OCI-LY7 (cell line): ENCODE measurements at regions not wholly inside any gene's neighbourhood (a gene's known extent, or its start where the extent isn't known, plus 50 kb on each side); places are given as distances from the start of the nearest gene placed in this dataset.

Experiments
- BruUV-seq: library from RNA; stranded (reverse); fragments of 400-500 nt; replicated peaks from 2 replicates; lab custom pipeline; 2021; lab: Mats Ljungman, UMichigan
- CTCF ChIA-PET: fragments of 300-600 bp; sonication (Branson Sonifier 250); formaldehyde crosslinking; loops from one replicate; lab custom pipeline; 2022; ENCODE audit warnings: antibody characterized with exemption; ENCODE audit not compliant: unreplicated experiment; lab: Charles Lee
- POLR2A ChIA-PET: fragments of 300-600 bp; sonication (Branson Sonifier 250); formaldehyde crosslinking; loops from one replicate; lab custom pipeline; 2022; ENCODE audit warnings: antibody characterized with exemption; lab: Charles Lee
- DNase-seq: peaks from one replicate; pipeline ENCODE4 v3.0.0-alpha.2; 2015; ENCODE audit warnings: low spot score
- H2AFZ ChIP-seq: fragments of 200-600 bp; sonication (generic), shearing (Covaris generic); 2 replicates; pipeline ENCODE4 v1.6.1; 2014; ENCODE audit warnings: mild to moderate bottlenecking, antibody characterized with exemption, low read length, moderate library complexity
- H3K27ac ChIP-seq: fragments of 200-600 bp; sonication (generic); 2 replicates; pipeline ENCODE4 v1.5.1; 2014; ENCODE audit warnings: mixed run types, low read depth, mild to moderate bottlenecking, moderate library complexity, low read length, inconsistent platforms; ENCODE audit not compliant: poor library complexity, severe bottlenecking
- H3K36me3 ChIP-seq: fragments of 200-600 bp; sonication (generic); 2 replicates; pipeline ENCODE4 v1.6.1; 2014; ENCODE audit warnings: mild to moderate bottlenecking, antibody characterized with exemption, low read length, moderate library complexity, mixed read lengths; ENCODE audit not compliant: insufficient read depth
- H3K4me1 ChIP-seq: fragments of 200-600 bp; sonication (generic); 2 replicates; pipeline ENCODE4 v1.5.1; 2014; ENCODE audit warnings: mild to moderate bottlenecking, low read length; ENCODE audit not compliant: insufficient read depth, poor library complexity, severe bottlenecking
- H3K4me2 ChIP-seq: fragments of 200-600 bp; sonication (generic); 2 replicates; pipeline ENCODE4 v1.6.1; 2014; ENCODE audit warnings: mild to moderate bottlenecking, low read length
- H3K4me3 ChIP-seq: fragments of 200-600 bp; sonication (generic); 2 replicates; pipeline ENCODE4 v1.5.1; 2014; ENCODE audit warnings: mild to moderate bottlenecking, low read depth, low read length; ENCODE audit not compliant: poor library complexity, severe bottlenecking
- H3K79me2 ChIP-seq: fragments of 200-600 bp; sonication (generic); 2 replicates; pipeline ENCODE4 v1.6.1; 2016; ENCODE audit warnings: low read depth, mild to moderate bottlenecking, low read length, moderate library complexity, mixed read lengths; ENCODE audit not compliant: insufficient read depth
- H3K9me2 ChIP-seq: fragments of 200-600 bp; sonication (generic); 2 replicates; pipeline ENCODE4 v1.6.1; 2016; ENCODE audit warnings: mild to moderate bottlenecking, low read length, mixed read lengths; ENCODE audit not compliant: insufficient read depth
- H3K9me3 ChIP-seq: fragments of 200-600 bp; sonication (generic); 2 replicates; pipeline ENCODE4 v1.6.1; 2014; ENCODE audit warnings: mild to moderate bottlenecking, mixed run types, low read length, mixed read lengths
- H4K20me1 ChIP-seq: fragments of 200-600 bp; sonication (generic); 2 replicates; pipeline ENCODE4 v1.6.1; 2014; ENCODE audit warnings: mild to moderate bottlenecking, antibody characterized with exemption, low read length, moderate library complexity, mixed read lengths; ENCODE audit not compliant: insufficient read depth
- CTCF ChIP-seq: fragments of 200-600 bp; sonication (generic); conservative IDR thresholded peaks from 2 replicates; pipeline ENCODE4 v1.5.1; 2014; ENCODE audit warnings: mild to moderate bottlenecking, antibody characterized with exemption, low read length, moderate library complexity, mixed read lengths
- EZH2phosphoT487 ChIP-seq: fragments of 200-600 bp; sonication (generic); IDR thresholded peaks from 2 replicates; pipeline ENCODE4 v1.6.1; 2018; ENCODE audit warnings: low read depth, borderline replicate concordance, mild to moderate bottlenecking, mixed run types, antibody characterized with exemption, low read length, moderate library complexity, mixed read lengths
- intact Hi-C: fragments of 100-400 bp; cut with micrococcal nuclease; formaldehyde crosslinking; loops from one replicate; pipeline ENCODE4 v1.10.0; 2022; ENCODE audit not compliant: unreplicated experiment

GRCh38 chr2:20551260-20551944 is 99.5 kb downstream of the HS1BP3 start:
- no peaks in the 10 kb centered on the region for H3K9me3 ChIP-seq
- TF ChIP-seq EZH2phosphoT487: no peak
- TF ChIP-seq CTCF: no peak
- H3K9me2 ChIP-seq: no peaks in the 10 kb centered on the region
- no peaks in the 10 kb centered on the region for H3K36me3 ChIP-seq
- no peaks in the 10 kb centered on the region for H3K4me1 ChIP-seq
- H4K20me1 ChIP-seq: no peaks in the 10 kb centered on the region
- no peak overlapping the region for H3K4me3 ChIP-seq
- BruUV-seq: no TSS peak
- H3K27ac ChIP-seq: no peak overlapping the region
- ChIA-PET CTCF (no interaction called here), POLR2A (no interaction called here)
- intact Hi-C loops: no loop called here
- H3K4me2 ChIP-seq: no peak overlapping the region
- H2AFZ ChIP-seq: no peak overlapping the region
- no peaks in the 10 kb centered on the region for H3K79me2 ChIP-seq
- no peak for DNase-seq

- TF ChIP-seq EZH2phosphoT487 (no peak), CTCF (no peak)
- H3K9me3 ChIP-seq: no peaks in the 10 kb centered on the region
- DNase-seq: no peak
- POLR2A ChIA-PET: no interaction called here
- CTCF ChIA-PET: no interaction called here
- H3K27ac ChIP-seq: no peak overlapping the region
- no peaks in the 10 kb centered on the region for H3K4me1 ChIP-seq
- H3K79me2 ChIP-seq: no peaks in the 10 kb centered on the region
- BruUV-seq: no TSS peak
- H3K4me2 ChIP-seq: no peak overlapping the region
- H2AFZ ChIP-seq: no peak overlapping the region
- H4K20me1 ChIP-seq: no peaks in the 10 kb centered on the region
- H3K36me3 ChIP-seq: no peaks in the 10 kb centered on the region
- H3K4me3 ChIP-seq: no peak overlapping the region
- intact Hi-C loops: no loop called here
- no peaks in the 10 kb centered on the region for H3K9me2 ChIP-seq
These were observed 99.0 kb downstream of the HS1BP3 start for GRCh38 chr2:20551945-20552328.

- Histone ChIP-seq H2AFZ (no peak overlapping the region), H4K20me1 (no peaks in the 10 kb centered on the region), H3K9me2 (no peaks in the 10 kb centered on the region), H3K4me1 (no peaks in the 10 kb centered on the region), H3K36me3 (no peaks in the 10 kb centered on the region), H3K4me3 (no peak overlapping the region), H3K27ac (no peak overlapping the region), H3K9me3 (no peaks in the 10 kb centered on the region), H3K4me2 (no peak overlapping the region), H3K79me2 (no peaks in the 10 kb centered on the region)
- BruUV-seq: no TSS peak
- ChIA-PET CTCF (no interaction called here), POLR2A (interaction anchor here (1.0 to 1.9 kb wide), 2 partner anchors 9 to 13 kb away, joined by 3 to 4 read pairs; no protein-coding TSS in a partner anchor)
- no peak for TF ChIP-seq EZH2phosphoT487
- no peak for TF ChIP-seq CTCF
- intact Hi-C loops: no loop called here
- no peak for DNase-seq
These were observed 98.1 kb downstream of the HS1BP3 start for GRCh38 chr2:20552847-20553246.
